CD4-positive, CD25-positive, alpha-beta regulatory T cell (primary cell): ENCODE measurements at regions not wholly inside any gene's neighbourhood (a gene's known extent, or its start where the extent isn't known, plus 50 kb on each side); places are given as distances from the start of the nearest gene placed in this dataset.

ENCODE experiments used
- ATAC-seq, 2 donors: fragments of 150-1000 bp; cut with Tn5 transposase; one replicate each; pipeline ENCODE4 v1.10.0; 2021; ENCODE audit warnings: low read depth in 2 of 2, moderate number of reproducible peaks in 2 of 2, moderate library complexity in 1 of 2
- DNase-seq, 3 donors: peaks; one replicate each; pipeline versions ENCODE4 v3.0.0 to v3.0.0-alpha.2; 2012 to 2022; ENCODE audit warnings: mixed read lengths in 1 of 3
- H3K27ac ChIP-seq: one replicate; pipeline ENCODE4 v1.7.0; 2013; ENCODE audit warnings: mild to moderate bottlenecking, low read length; ENCODE audit not compliant: insufficient read depth, poor library complexity, severe bottlenecking
- H3K27me3 ChIP-seq: one replicate; pipeline ENCODE4 v1.7.0; 2013; ENCODE audit warnings: low read length; ENCODE audit not compliant: control insufficient read depth, insufficient read depth
- H3K36me3 ChIP-seq: one replicate; pipeline ENCODE4 v1.7.0; 2013; ENCODE audit warnings: mild to moderate bottlenecking, low read length, moderate library complexity; ENCODE audit not compliant: control insufficient read depth, insufficient read depth
- H3K4me1 ChIP-seq: 2 replicates; pipeline ENCODE4 v1.7.0; 2013; ENCODE audit warnings: mild to moderate bottlenecking, low read length; ENCODE audit not compliant: insufficient read depth, control insufficient read depth, poor library complexity, severe bottlenecking
- H3K4me3 ChIP-seq: one replicate; pipeline ENCODE4 v1.7.0; 2013; ENCODE audit warnings: low read depth, mild to moderate bottlenecking, low read length, moderate library complexity
- H3K9me3 ChIP-seq, 2 experiments: 1 replicate in 1 of 2; 2 replicates in 1 of 2; pipeline ENCODE4 v1.7.0; 2013; ENCODE audit warnings: low read length in 2 of 2, mild to moderate bottlenecking in 1 of 2, moderate library complexity in 1 of 2; ENCODE audit not compliant: control insufficient read depth in 2 of 2
- H3K27ac Mint-ChIP-seq, 3 donors: one replicate each; pipeline ENCODE4 v1.8.0; 2020 to 2022; ENCODE audit warnings: mild to moderate bottlenecking in 3 of 3, mixed read lengths in 3 of 3, moderate library complexity in 2 of 3
- H3K27me3 Mint-ChIP-seq: one replicate; pipeline ENCODE4 v1.8.0; 2022; ENCODE audit warnings: mild to moderate bottlenecking, mixed read lengths
- H3K36me3 Mint-ChIP-seq: one replicate; pipeline ENCODE4 v1.8.0; 2020; ENCODE audit warnings: mixed read lengths
- H3K4me1 Mint-ChIP-seq, 4 donors: one replicate each; pipeline ENCODE4 v1.8.0; 2020 to 2022; ENCODE audit warnings: mixed read lengths in 4 of 4, mild to moderate bottlenecking in 1 of 4
- H3K4me3 Mint-ChIP-seq, 4 donors: one replicate each; pipeline ENCODE4 v1.8.0; 2020 to 2022; ENCODE audit warnings: mild to moderate bottlenecking in 4 of 4, mixed read lengths in 4 of 4, moderate library complexity in 3 of 4
- H3K9me3 Mint-ChIP-seq, 7 donors: one replicate each; pipeline ENCODE4 v1.8.0; 2020 to 2022; ENCODE audit warnings: mixed read lengths in 7 of 7, mild to moderate bottlenecking in 3 of 7, moderate library complexity in 2 of 7

GRCh38 chr1:82245345-82246014 lies 444.7 kb downstream of the ADGRL2 start:
- Histone ChIP-seq H3K27me3 (no peaks in the 10 kb centered on the region), H3K27ac (no peak overlapping the region), H3K4me3 (no peak overlapping the region), H3K36me3 (no peaks in the 10 kb centered on the region), H3K9me3 (peaks cover 3 to 7% of the 10 kb centered on the region in 2 experiments), H3K4me1 (no peaks in the 10 kb centered on the region)
- H3K36me3 Mint-ChIP-seq: no peaks in the 10 kb centered on the region
- peaks cover 0 to 17% (median 8%) of the 10 kb centered on the region in 7 donors for H3K9me3 Mint-ChIP-seq
- ATAC-seq: no peak
- H3K27ac Mint-ChIP-seq: no peak overlapping the region
- H3K27me3 Mint-ChIP-seq: no peaks in the 10 kb centered on the region
- H3K4me1 Mint-ChIP-seq: no peaks in the 10 kb centered on the region
- DNase-seq: no peak
- H3K4me3 Mint-ChIP-seq: no peak overlapping the region

- Mint-ChIP-seq H3K36me3 (no peaks in the 10 kb centered on the region), H3K9me3 (peaks cover 4 to 34% (median 12%) of the 10 kb centered on the region in 7 donors), H3K4me3 (peak overlapping the region in 1 of 4 donors; percentile 4), H3K27ac (no peak overlapping the region), H3K27me3 (no peaks in the 10 kb centered on the region), H3K4me1 (no peaks in the 10 kb centered on the region)
- H3K27me3 ChIP-seq: no peaks in the 10 kb centered on the region
- DNase-seq (no peak), ATAC-seq (no peak)
- no peaks in the 10 kb centered on the region for H3K4me1 ChIP-seq
- H3K36me3 ChIP-seq: no peaks in the 10 kb centered on the region
- H3K27ac ChIP-seq: no peak overlapping the region
- H3K4me3 ChIP-seq: no peak overlapping the region
- H3K9me3 ChIP-seq: peaks cover 5 to 7% of the 10 kb centered on the region in 2 experiments
These were observed 439.8 kb downstream of the ADGRL2 start for GRCh38 chr1:82240571-82240970.

DNA sequence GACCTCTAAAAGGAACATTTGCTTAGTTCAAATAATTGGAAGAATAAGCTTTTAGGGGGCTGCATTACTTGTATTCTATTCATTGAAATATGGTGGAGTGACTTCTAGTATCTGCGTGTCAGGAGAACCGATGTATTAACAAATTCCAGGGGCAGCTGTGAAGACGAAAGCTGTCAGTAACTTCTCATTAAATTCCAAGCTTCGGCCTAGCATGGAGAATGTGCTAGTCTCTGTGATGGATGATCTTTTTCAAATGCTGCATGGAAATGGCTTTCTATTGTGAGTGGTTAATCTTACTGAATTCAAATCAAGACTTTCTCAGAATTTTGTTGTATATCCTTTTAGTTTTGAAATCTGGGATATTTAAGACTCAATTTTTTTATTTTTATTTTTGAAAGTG lies 429.9 kb downstream of the ADGRL2 start:
- Mint-ChIP-seq H3K9me3 (peaks cover 0 to 11% (median 7%) of the 10 kb centered on the region in 7 donors), H3K27me3 (no peaks in the 10 kb centered on the region), H3K36me3 (no peaks in the 10 kb centered on the region), H3K4me3 (no peak overlapping the region), H3K27ac (no peak overlapping the region), H3K4me1 (no peaks in the 10 kb centered on the region)
- no peaks in the 10 kb centered on the region for H3K4me1 ChIP-seq
- no peaks in the 10 kb centered on the region for H3K9me3 ChIP-seq
- DNase-seq: no peak
- ATAC-seq: no peak
- no peak overlapping the region for H3K27ac ChIP-seq
- H3K27me3 ChIP-seq: no peaks in the 10 kb centered on the region
- no peak overlapping the region for H3K4me3 ChIP-seq
- no peaks in the 10 kb centered on the region for H3K36me3 ChIP-seq

DNA sequence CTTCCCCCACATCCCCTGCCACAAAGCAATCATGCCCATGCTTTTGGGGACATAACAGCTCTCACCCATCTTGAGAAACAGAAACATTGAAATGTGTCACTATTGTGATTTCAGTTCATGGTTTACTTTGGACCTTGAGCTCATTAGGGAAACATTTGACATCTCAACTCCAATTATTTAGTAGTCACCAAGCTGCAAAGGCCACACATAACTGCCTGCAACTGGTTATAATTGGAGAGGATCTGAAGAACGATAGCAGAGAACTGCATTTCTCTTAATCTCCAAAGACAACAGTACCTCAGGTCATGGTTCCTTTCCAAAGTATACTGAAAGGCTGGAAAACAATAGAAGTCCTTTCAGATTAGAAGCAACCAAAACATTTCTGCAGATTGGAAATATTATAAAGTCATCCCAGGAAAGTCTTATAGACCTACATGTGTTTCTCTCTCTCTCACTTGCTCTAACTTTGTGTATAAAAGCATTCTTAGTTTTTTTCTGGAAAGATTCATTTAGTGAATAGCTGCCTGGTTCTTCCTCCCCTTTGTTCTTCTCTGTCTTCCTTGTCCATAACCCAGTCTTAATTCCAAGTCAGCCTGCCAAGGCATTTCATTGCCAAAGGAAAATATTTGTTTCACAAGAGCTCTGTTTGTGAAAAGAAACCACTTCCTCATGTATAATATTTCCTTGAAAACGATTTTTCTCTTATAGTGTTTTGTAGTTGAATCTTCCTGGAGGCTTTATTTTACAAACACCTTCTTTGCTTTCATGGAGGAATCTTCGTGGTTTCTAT lies 426.8 kb downstream of the ADGRL2 start:
- no peak overlapping the region for H3K27ac Mint-ChIP-seq
- H3K27ac ChIP-seq: no peak overlapping the region

GRCh38 chr1:82226186-82226505 lies 425.4 kb downstream of the ADGRL2 start:
- Mint-ChIP-seq H3K27ac (no peak overlapping the region), H3K4me3 (no peak overlapping the region), H3K4me1 (no peaks in the 10 kb centered on the region), H3K27me3 (no peaks in the 10 kb centered on the region), H3K36me3 (no peaks in the 10 kb centered on the region), H3K9me3 (peaks cover 2 to 11% (median 6%) of the 10 kb centered on the region in 7 donors)
- no peaks in the 10 kb centered on the region for H3K9me3 ChIP-seq
- no peak overlapping the region for H3K4me3 ChIP-seq
- no peak overlapping the region for H3K27ac ChIP-seq
- DNase-seq: no peak
- no peaks in the 10 kb centered on the region for H3K27me3 ChIP-seq
- no peak for ATAC-seq
- H3K4me1 ChIP-seq: no peaks in the 10 kb centered on the region
- H3K36me3 ChIP-seq: no peaks in the 10 kb centered on the region

More for the DNA sequence above, 426.8 kb downstream of the ADGRL2 start:
- H3K36me3 Mint-ChIP-seq: no peaks in the 10 kb centered on the region
- DNase-seq (no peak), ATAC-seq (no peak)
- no peaks in the 10 kb centered on the region for H3K27me3 Mint-ChIP-seq
- peaks cover 2 to 12% (median 6%) of the 10 kb centered on the region in 7 donors for H3K9me3 Mint-ChIP-seq
- H3K9me3 ChIP-seq: no peaks in the 10 kb centered on the region
- no peaks in the 10 kb centered on the region for H3K4me1 Mint-ChIP-seq
- H3K36me3 ChIP-seq: no peaks in the 10 kb centered on the region
- H3K27me3 ChIP-seq: no peaks in the 10 kb centered on the region
- no peaks in the 10 kb centered on the region for H3K4me1 ChIP-seq
- no peak overlapping the region for H3K4me3 ChIP-seq
- H3K4me3 Mint-ChIP-seq: no peak overlapping the region

DNA sequence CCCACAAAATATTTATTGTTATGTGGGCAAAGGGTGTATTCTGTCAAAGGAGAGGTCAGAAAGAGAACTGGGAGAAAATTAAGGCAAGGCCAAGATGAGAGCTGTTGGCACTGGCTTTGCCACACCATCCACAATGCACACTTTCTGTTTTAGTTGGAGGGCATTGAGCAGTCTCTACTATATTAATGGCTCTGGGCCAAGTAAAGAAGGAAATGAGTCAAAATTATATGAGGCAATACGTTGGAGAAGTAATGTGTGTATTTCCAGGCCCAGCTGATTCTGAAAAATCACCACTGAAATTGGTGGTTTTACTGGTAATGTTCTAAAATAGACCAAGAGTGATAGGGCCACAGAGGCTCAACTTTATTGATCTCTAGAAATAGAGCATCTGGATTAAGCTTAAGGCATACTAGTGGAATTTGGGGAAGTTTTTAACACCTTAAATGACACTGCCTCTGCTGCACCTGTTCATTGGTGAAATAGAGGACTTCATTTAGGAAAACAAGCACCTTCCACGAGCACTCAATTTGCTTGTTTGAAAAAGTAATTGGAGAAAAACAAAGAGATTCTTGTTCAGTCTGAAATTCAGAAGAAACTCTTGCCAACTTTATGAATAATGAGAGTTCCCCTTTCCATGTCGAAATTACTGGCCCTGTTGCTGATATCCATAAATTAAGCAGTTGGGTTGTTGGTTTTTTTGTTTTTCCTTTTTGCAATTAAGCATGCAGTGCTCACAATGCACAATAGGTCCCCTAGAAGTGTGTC lies 424.9 kb downstream of the ADGRL2 start:
- Histone ChIP-seq H3K4me3 (no peak overlapping the region), H3K9me3 (no peaks in the 10 kb centered on the region), H3K4me1 (no peaks in the 10 kb centered on the region), H3K36me3 (no peaks in the 10 kb centered on the region), H3K27ac (no peak overlapping the region), H3K27me3 (no peaks in the 10 kb centered on the region)
- Mint-ChIP-seq H3K4me3 (no peak overlapping the region), H3K4me1 (no peaks in the 10 kb centered on the region), H3K36me3 (no peaks in the 10 kb centered on the region), H3K27me3 (no peaks in the 10 kb centered on the region), H3K27ac (no peak overlapping the region), H3K9me3 (peaks cover 4 to 11% (median 6%) of the 10 kb centered on the region in 7 donors)
- ATAC-seq: no peak
- no peak for DNase-seq

DNA sequence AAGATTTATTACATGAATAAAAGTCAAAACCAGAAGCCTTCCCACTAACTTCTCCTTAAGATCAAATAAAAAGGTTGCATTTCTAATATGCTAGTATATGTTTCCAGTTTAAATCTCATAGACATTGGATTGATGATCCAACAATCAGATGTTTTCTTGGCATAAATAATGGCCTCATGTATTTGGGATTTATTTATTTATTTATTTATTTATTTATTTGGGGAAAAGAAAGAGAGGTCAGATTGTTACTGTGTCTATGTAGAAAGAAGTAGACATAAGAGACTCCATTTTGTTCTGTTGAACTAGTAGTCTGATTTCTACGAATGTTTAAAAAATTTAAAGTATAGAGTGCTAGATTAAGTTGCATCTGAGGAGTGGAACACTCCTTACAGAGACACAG lies 422.4 kb downstream of the ADGRL2 start:
- H3K4me3 ChIP-seq: no peak overlapping the region
- H3K27ac ChIP-seq: no peak overlapping the region
- Mint-ChIP-seq H3K27ac (no peak overlapping the region), H3K4me1 (no peaks in the 10 kb centered on the region), H3K27me3 (no peaks in the 10 kb centered on the region), H3K9me3 (peaks cover under 1 to 15% (median 7%) of the 10 kb centered on the region in 7 donors), H3K4me3 (no peak overlapping the region), H3K36me3 (no peaks in the 10 kb centered on the region)
- H3K4me1 ChIP-seq: no peaks in the 10 kb centered on the region
- H3K36me3 ChIP-seq: no peaks in the 10 kb centered on the region
- no peak for DNase-seq
- no peaks in the 10 kb centered on the region for H3K9me3 ChIP-seq
- H3K27me3 ChIP-seq: no peaks in the 10 kb centered on the region
- ATAC-seq: no peak
